PC-9 (cell line): ENCODE measurements at regions not wholly inside any gene's neighbourhood (a gene's known extent, or its start where the extent isn't known, plus 50 kb on each side); places are given as distances from the start of the nearest gene placed in this dataset.

ENCODE experiments used
- BruUV-seq: library from RNA; stranded (reverse); fragments of 400-500 nt; replicated peaks from 2 replicates; lab custom pipeline; 2021; lab: Mats Ljungman, UMichigan
- CTCF ChIA-PET: fragments of 300-600 bp; sonication (Branson Sonifier 250); formaldehyde crosslinking; loops from one replicate; lab custom pipeline; 2022; ENCODE audit warnings: antibody characterized with exemption; lab: Charles Lee
- POLR2A ChIA-PET: fragments of 300-600 bp; sonication (Branson Sonifier 250); formaldehyde crosslinking; loops from one replicate; lab custom pipeline; 2022; ENCODE audit warnings: antibody characterized with exemption; ENCODE audit not compliant: unreplicated experiment; lab: Charles Lee
- DNase-seq, 2 experiments: peaks; one replicate each; pipeline versions ENCODE4 v3.0.0 to v3.0.0-alpha.2; 2015 to 2022; ENCODE audit warnings: mixed read lengths in 1 of 2
- H2AFZ ChIP-seq: fragments of 200-600 bp; sonication (generic); 2 replicates; pipeline ENCODE4 v1.8.1; 2017; ENCODE audit warnings: antibody characterized with exemption
- H3F3A ChIP-seq: fragments of 200-600 bp; sonication (generic); 2 replicates; pipeline ENCODE4 v1.8.1; 2017; ENCODE audit warnings: antibody characterized with exemption, mild to moderate bottlenecking, low read depth; ENCODE audit not compliant: insufficient read depth
- H3K27ac ChIP-seq: fragments of 200-600 bp; sonication (generic); 2 replicates; pipeline ENCODE4 v1.6.1; 2016; ENCODE audit warnings: mixed run types
- H3K27me3 ChIP-seq: fragments of 200-600 bp; sonication (generic); 2 replicates; pipeline ENCODE4 v1.6.1; 2016; ENCODE audit warnings: low read depth, mixed run types; ENCODE audit not compliant: insufficient read depth
- H3K36me3 ChIP-seq: fragments of 200-600 bp; sonication (generic); 2 replicates; pipeline ENCODE4 v1.6.1; 2016; ENCODE audit warnings: low read depth, mixed run types
- H3K4me1 ChIP-seq: fragments of 200-600 bp; sonication (generic); replicated peaks from 2 replicates; pipeline ENCODE4 v1.6.1; 2016; ENCODE audit warnings: mixed run types; ENCODE audit not compliant: insufficient read depth
- H3K4me2 ChIP-seq: fragments of 200-600 bp; sonication (generic); 2 replicates; pipeline ENCODE4 v1.6.1; 2017; ENCODE audit warnings: mixed run types
- H3K4me3 ChIP-seq: fragments of 200-600 bp; sonication (generic); 2 replicates; pipeline ENCODE4 v1.6.1; 2016; ENCODE audit warnings: mixed run types
- H3K79me2 ChIP-seq: fragments of 200-600 bp; sonication (generic); 2 replicates; pipeline ENCODE4 v1.6.1; 2017; ENCODE audit warnings: low read depth, mixed run types
- H3K9me2 ChIP-seq: fragments of 200-600 bp; sonication (generic); 2 replicates; pipeline ENCODE4 v1.8.1; 2017; ENCODE audit warnings: mild to moderate bottlenecking; ENCODE audit not compliant: insufficient read depth
- H3K9me3 ChIP-seq: fragments of 200-600 bp; sonication (generic); 2 replicates; pipeline ENCODE4 v1.8.1; 2016; ENCODE audit warnings: low read depth; ENCODE audit not compliant: insufficient read depth
- H4K20me1 ChIP-seq: fragments of 200-600 bp; sonication (generic); 2 replicates; pipeline ENCODE4 v1.8.1; 2017; ENCODE audit not compliant: insufficient read depth
- CTCF ChIP-seq: fragments of 200-600 bp; sonication (generic); conservative IDR thresholded peaks from 2 replicates; pipeline ENCODE4 v1.6.1; 2017; ENCODE audit warnings: mixed run types, antibody characterized with exemption, mild to moderate bottlenecking, moderate library complexity
- EZH2 ChIP-seq: fragments of 200-600 bp; sonication (generic); IDR thresholded peaks from 2 replicates; pipeline ENCODE4 v1.8.0; 2017; ENCODE audit warnings: antibody characterized with exemption, low read depth
- intact Hi-C: fragments of 100-400 bp; cut with micrococcal nuclease; formaldehyde crosslinking; loops from one replicate; pipeline ENCODE4 v1.10.0; 2022; ENCODE audit not compliant: unreplicated experiment

DNA sequence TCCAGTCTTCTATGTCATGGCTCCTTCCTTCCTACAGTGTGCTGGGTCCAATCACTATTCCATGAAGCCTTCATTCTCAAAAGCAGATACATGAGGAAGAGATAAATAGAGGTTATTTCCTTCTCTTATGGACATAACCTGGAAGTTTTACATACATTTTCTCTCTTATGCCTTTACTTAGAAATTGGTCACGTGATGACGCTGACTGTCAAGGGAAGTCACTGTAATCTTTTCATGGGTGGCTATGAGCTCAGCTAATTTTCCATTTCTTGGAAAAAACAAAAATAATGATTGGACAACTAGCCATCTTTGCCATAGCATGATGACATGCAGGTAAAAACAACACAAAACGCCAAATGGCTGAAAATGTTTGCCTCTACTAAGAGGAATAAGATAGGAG lies 151.6 kb upstream of the PRSS16 start:
- CTCF ChIA-PET: no interaction called here
- H3K4me1 ChIP-seq: peaks cover 5% of the 10 kb centered on the region
- intact Hi-C loops: no loop called here

DNA sequence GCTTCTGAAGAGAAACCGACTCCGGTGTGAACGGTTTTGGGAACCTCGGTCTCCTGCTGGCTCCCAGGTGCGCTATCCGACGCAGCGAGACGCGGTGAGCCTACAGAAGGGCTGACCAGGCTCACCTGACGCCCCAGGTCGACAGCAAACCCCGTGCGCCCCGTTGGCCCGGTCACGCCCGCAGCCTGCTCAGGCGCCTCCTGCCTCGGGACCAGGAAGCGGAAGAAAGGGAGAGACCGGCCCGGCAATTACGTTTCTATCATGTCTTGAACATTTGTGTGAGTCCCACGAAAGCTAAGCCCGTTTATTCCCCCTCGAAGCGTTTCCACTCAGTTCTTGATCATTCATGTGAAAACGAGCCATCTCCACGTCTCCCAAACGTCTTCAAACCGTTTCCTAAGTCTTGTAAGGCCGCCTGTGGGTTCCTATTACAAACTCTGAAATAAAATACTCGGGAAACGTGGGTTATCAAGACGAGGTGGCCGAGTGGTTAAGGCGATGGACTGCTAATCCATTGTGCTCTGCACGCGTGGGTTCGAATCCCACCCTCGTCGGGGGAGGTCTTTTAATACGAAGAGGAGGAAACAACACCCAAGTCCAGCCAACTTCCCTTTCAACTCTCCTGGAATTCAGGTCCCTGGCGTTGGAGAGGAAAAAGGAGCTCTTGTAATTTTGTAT lies 150.5 kb upstream of the PRSS16 start:
- peak overlapping the region; percentile 55 for H3K4me2 ChIP-seq
- H3K27ac ChIP-seq: no peak overlapping the region
- H3K9me3 ChIP-seq: no peaks in the 10 kb centered on the region
- peak overlapping the region; percentile 52; the same call in 1 of the 2 replicates for H3K4me3 ChIP-seq
- H3K79me2 ChIP-seq: no peaks in the 10 kb centered on the region
- peaks cover 5% of the 10 kb centered on the region for H3K4me1 ChIP-seq
- intact Hi-C loops: no loop called here
- POLR2A ChIA-PET: interaction anchor here (0.6 kb wide), 2 partner anchors 36 to 796 kb away, joined by 3 to 6 read pairs; a partner anchor contains a TSS
- H4K20me1 ChIP-seq: no peaks in the 10 kb centered on the region
- no peak for TF ChIP-seq CTCF
- no peak for TF ChIP-seq EZH2
- no peaks in the 10 kb centered on the region for H3K36me3 ChIP-seq
- BruUV-seq: TSS peak; percentile 39
- CTCF ChIA-PET: no interaction called here
- no peaks in the 10 kb centered on the region for H3K9me2 ChIP-seq
- H3F3A ChIP-seq: peaks cover 5% of the 10 kb centered on the region
- no peaks in the 10 kb centered on the region for H3K27me3 ChIP-seq
- H2AFZ ChIP-seq: peak overlapping the region; percentile 76
- peak; percentile 38 to 70 for DNase-seq

More for the DNA sequence above, 151.6 kb upstream of the PRSS16 start:
- POLR2A ChIA-PET: interaction anchor here (0.7 kb wide), 1 partner anchor 993 kb away, joined by 4 read pairs; no protein-coding TSS in a partner anchor
- Histone ChIP-seq H3K79me2 (no peaks in the 10 kb centered on the region), H3K36me3 (no peaks in the 10 kb centered on the region), H3K4me2 (peak overlapping the region; percentile 55), H3K4me3 (no peak overlapping the region), H3K9me2 (no peaks in the 10 kb centered on the region), H3K27me3 (no peaks in the 10 kb centered on the region), H4K20me1 (no peaks in the 10 kb centered on the region), H3K27ac (no peak overlapping the region), H3F3A (peaks cover 14% of the 10 kb centered on the region), H3K9me3 (no peaks in the 10 kb centered on the region), H2AFZ (no peak overlapping the region)
- no peak for DNase-seq
- TF ChIP-seq CTCF (no peak), EZH2 (no peak)
- no TSS peak for BruUV-seq

DNA sequence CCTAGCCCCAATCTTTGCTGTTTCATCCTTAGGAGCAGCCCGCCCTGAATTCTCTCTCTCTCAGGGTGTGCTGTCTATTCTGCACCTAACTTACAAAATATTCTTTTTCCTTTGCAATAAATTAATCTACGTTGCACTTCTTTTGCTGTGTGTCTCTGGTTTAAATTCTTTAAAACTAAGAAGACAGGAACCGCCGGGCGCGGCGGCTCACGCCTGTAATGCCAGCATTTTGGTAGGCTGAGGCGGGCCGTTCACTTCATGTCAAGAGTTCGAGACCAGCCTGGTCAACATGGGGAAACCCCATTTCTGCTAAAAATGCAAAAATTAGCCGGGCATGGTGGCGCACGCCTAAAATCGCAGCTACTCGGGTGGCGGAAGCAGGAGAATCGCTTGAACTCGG lies 148.5 kb upstream of the PRSS16 start:
- CTCF ChIA-PET: no interaction called here
- Histone ChIP-seq H3K4me3 (no peak overlapping the region), H3K4me1 (no peaks in the 10 kb centered on the region), H3K36me3 (no peaks in the 10 kb centered on the region), H3K27ac (no peak overlapping the region), H3F3A (no peaks in the 10 kb centered on the region), H3K9me2 (no peaks in the 10 kb centered on the region), H2AFZ (no peak overlapping the region), H3K4me2 (no peak overlapping the region), H3K27me3 (no peaks in the 10 kb centered on the region), H3K79me2 (no peaks in the 10 kb centered on the region), H4K20me1 (no peaks in the 10 kb centered on the region), H3K9me3 (no peaks in the 10 kb centered on the region)
- no TSS peak for BruUV-seq
- TF ChIP-seq EZH2: no peak
- TF ChIP-seq CTCF: no peak
- POLR2A ChIA-PET: no interaction called here
- DNase-seq: no peak
- intact Hi-C loops: no loop called here
